Neutrophil (primary cell): ENCODE measurements at regions not wholly inside any gene's neighbourhood (a gene's known extent, or its start where the extent isn't known, plus 50 kb on each side); places are given as distances from the start of the nearest gene placed in this dataset.

ENCODE experiments used
- H3K27ac ChIP-seq: fragments of 200-600 bp; sonication (generic); 2 replicates; pipeline ENCODE4 v1.5.1; 2016; ENCODE audit warnings: mild to moderate bottlenecking, moderate library complexity
- H3K27me3 ChIP-seq: fragments of 200-600 bp; sonication (generic); 2 replicates; pipeline ENCODE4 v1.6.0; 2016; ENCODE audit warnings: mild to moderate bottlenecking
- H3K36me3 ChIP-seq: fragments of 200-600 bp; sonication (generic); 2 replicates; pipeline ENCODE4 v1.5.1; 2017
- H3K4me1 ChIP-seq, 2 experiments: fragments of 200-600 bp in 1 of 2; sonication (generic) in 1 of 2; 1 replicate in 1 of 2; 2 replicates in 1 of 2; pipeline versions ENCODE4 v1.5.1 to v1.6.1; 2013 to 2016; ENCODE audit warnings: low read depth in 1 of 2, low read length in 1 of 2, mild to moderate bottlenecking in 1 of 2, moderate library complexity in 1 of 2; ENCODE audit not compliant: control insufficient read depth in 1 of 2, insufficient read depth in 1 of 2
- H3K4me3 ChIP-seq, 2 experiments: fragments of 200-600 bp in 1 of 2; sonication (generic) in 1 of 2; 1 replicate in 1 of 2; 2 replicates in 1 of 2; pipeline ENCODE4 v1.5.1; 2013 to 2016; ENCODE audit warnings: low read depth in 1 of 2, low read length in 1 of 2, mild to moderate bottlenecking in 1 of 2, moderate library complexity in 1 of 2
- H3K9me3 ChIP-seq: fragments of 200-600 bp; sonication (generic); 2 replicates; pipeline ENCODE4 v1.5.1; 2016
- CTCF ChIP-seq: fragments of 200-600 bp; sonication (generic); IDR thresholded peaks from 2 replicates; pipeline ENCODE4 v1.5.1; 2016; ENCODE audit warnings: antibody characterized with exemption

GRCh38 chr1:90486134-90486824, 230.8 kb downstream of the BARHL2 start:
- Histone ChIP-seq H3K4me1 (no peaks in the 10 kb centered on the region), H3K27ac (no peak overlapping the region), H3K27me3 (no peaks in the 10 kb centered on the region), H3K9me3 (no peaks in the 10 kb centered on the region), H3K4me3 (no peak overlapping the region), H3K36me3 (no peaks in the 10 kb centered on the region)
- TF ChIP-seq CTCF, result no peak

GRCh38 chr1:90480271-90480835, 236.7 kb downstream of the BARHL2 start:
- H3K27ac ChIP-seq, result no peak overlapping the region
- no peak overlapping the region for H3K4me3 ChIP-seq
- no peak for TF ChIP-seq CTCF
- no peaks in the 10 kb centered on the region for H3K9me3 ChIP-seq
- H3K4me1 ChIP-seq, result no peaks in the 10 kb centered on the region
- no peaks in the 10 kb centered on the region for H3K27me3 ChIP-seq
- no peaks in the 10 kb centered on the region for H3K36me3 ChIP-seq

- Histone ChIP-seq H3K27ac (no peak overlapping the region), H3K9me3 (no peaks in the 10 kb centered on the region), H3K4me1 (no peaks in the 10 kb centered on the region), H3K27me3 (no peaks in the 10 kb centered on the region), H3K4me3 (no peak overlapping the region), H3K36me3 (no peaks in the 10 kb centered on the region)
- no peak for TF ChIP-seq CTCF
Observed at GRCh38 chr1:90476994-90477393, 240.1 kb downstream of the BARHL2 start.

GRCh38 chr1:90476411-90476810, 240.7 kb downstream of the BARHL2 start:
- H3K9me3 ChIP-seq, result no peaks in the 10 kb centered on the region
- H3K36me3 ChIP-seq, result no peaks in the 10 kb centered on the region
- no peaks in the 10 kb centered on the region for H3K4me1 ChIP-seq
- no peak for TF ChIP-seq CTCF
- no peak overlapping the region for H3K4me3 ChIP-seq
- no peak overlapping the region for H3K27ac ChIP-seq
- H3K27me3 ChIP-seq, result no peaks in the 10 kb centered on the region

GRCh38 chr1:90475631-90476030, 241.5 kb downstream of the BARHL2 start:
- no peak for TF ChIP-seq CTCF
- H3K27ac ChIP-seq, result no peak overlapping the region
- H3K4me3 ChIP-seq, result no peak overlapping the region
- H3K36me3 ChIP-seq, result no peaks in the 10 kb centered on the region
- no peaks in the 10 kb centered on the region for H3K27me3 ChIP-seq
- H3K4me1 ChIP-seq, result no peaks in the 10 kb centered on the region
- no peaks in the 10 kb centered on the region for H3K9me3 ChIP-seq
